GM19025 (cell line): ENCODE measurements at regions not wholly inside any gene's neighbourhood (a gene's known extent, or its start where the extent isn't known, plus 50 kb on each side); places are given as distances from the start of the nearest gene placed in this dataset.
A peak's percentile ranks its signal among the peaks of the same experiment; 100 is the strongest.

Experiments
- ATAC-seq: cut with Tn5 transposase; IDR thresholded peaks from one replicate; pipeline ENCODE4 v1.9.1; 2021; ENCODE audit warnings: mild to moderate bottlenecking, low read depth, moderate library complexity; ENCODE audit not compliant: unreplicated experiment

DNA sequence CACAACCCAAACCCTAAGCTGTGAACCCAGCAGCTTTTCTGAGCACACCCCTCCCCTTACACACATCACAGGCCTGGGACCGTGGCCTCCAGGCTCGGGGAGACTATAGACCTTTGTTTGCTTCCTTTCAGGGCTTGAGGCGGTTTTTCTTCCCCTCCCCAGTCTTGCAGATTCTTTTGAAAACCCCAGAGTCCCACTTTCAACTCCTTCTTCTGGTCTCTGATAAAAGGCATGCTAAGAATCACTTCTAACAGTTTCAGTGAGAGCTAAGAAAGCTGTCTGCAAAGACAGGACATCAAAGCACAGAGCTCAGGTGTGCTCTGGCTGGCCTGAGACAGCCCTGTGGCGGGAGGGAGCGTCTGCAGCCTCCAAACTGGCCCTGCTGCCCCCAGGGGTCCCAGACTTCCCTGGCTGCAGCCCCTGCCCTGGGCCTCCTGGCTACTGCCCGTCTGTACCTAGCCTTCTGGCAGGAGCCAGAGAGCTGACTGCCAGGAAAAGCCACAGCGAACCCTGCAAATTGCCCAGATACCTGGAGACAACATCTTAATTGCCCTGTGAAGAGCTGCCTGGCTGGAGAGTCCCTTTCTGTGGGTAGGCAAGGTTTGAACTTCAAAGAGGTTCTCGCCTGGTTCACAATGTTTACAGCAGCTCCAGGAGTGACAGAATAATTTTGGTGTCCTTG, 138.9 kb downstream of the GADD45G start:
- peak; percentile 41 for ATAC-seq

GRCh38 chr9:89744255-89744648, 139.4 kb downstream of the GADD45G start:
- no peak for ATAC-seq

DNA sequence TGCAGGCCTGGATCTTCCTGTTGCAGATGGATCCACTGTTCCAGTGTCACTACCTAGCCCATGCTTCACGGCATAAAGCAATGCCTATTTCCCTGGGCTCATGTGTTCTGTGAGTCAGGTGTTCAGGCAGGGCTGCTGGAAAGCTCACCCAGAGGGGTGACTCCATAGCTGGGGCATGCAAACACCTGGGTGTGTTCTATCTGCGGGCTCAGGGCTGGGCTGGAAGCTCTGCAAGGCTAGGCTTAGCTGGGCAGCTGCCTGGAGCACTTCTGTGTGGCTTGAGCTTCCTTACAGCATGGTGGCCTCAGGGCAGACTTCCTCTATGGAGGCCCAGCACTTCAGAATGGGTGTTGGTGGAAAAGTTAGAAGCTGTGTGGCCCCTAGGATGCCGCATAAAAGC, 139.9 kb downstream of the GADD45G start:
- no peak for ATAC-seq

DNA sequence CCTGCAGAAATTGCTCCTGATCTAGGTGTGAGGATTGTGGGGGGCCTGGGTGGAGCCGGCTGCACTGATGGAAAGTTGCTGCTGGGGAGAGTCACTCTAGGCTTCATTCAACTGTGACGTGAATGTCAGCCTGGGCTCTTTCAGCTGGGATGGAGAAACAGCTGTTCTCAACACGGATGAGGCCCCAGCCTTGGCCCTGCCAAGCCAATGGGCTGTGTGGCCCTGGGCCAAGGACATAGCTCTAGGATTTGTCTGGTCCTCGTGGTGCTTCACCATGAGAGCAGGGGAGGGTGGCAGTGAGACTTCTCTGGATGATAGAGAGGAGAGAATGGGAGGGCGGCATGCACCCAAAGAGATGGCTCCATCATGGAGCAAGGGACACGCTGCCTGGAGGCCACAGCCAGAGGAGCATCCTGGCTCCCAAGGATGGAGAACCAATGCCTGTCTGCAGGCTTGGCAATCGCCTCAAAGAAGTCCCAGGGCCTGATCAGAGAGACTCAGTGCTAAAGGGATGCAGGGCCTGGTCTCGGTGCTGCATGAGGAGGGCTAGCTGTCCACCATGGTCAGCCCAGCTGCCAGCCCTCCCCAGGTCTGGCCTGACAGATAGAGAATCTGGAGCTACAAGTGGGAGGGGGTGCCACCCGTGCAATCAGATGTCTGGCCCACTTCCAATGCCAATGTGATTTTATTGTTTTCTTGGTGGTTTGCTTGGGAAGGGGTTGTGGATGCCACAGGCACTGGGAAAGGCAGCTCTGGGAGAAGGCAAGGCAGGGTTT, 141.0 kb downstream of the GADD45G start:
- no peak for ATAC-seq

DNA sequence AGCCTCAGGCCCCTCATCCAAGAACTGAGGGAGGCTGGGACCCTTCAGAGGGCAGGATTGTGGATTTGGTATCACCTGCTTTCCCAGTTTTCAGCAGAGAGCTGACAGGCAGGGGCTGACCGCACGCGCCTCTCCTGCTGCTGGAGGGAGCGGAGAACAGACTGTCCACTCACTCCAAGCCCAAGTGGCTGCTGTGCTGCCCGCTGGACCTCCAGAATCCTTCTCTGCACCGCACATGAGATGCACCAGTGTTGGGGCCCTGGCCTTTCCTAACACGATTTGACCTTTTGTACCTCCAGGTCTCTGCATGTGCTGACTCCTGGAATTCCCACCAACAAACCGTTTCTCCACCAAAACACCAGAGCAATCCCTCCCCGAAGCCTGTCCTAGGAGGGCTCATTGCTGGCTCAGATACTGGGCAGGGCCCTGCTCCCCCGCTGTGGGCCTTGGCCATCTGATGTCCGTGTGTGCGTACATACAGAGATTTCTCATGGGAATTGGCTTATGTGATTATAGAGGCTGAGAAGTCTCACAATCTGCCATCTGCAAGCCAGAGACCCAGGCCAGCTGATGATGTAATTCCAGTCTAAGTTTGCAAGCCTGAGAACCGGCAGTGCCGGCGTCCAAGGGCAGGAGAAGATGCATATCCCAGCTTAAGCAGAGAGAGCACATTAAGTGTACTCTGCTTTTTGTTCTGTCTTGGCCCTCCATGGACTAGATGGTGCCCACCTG, 141.7 kb downstream of the GADD45G start:
- no peak for ATAC-seq

DNA sequence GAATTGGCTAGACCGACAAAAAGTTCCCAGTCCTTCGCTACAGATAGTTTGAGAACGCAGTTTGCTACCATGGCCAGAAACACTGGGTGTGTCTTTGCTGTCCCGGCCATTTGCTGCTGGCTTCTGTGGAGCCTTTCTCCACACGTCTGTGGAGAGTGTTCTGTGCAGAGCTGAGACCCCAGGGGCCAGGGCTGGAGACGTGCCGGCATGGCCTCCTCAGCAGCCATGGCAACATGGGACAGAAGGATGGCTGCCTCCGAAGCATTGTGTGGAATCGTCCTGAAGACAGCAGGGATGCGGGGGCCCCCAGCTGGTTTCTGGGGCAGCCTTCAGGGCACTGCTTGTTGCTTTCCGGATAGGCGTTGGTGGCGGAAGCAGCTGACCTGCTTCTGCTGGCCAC, 142.8 kb downstream of the GADD45G start:
- no peak for ATAC-seq

DNA sequence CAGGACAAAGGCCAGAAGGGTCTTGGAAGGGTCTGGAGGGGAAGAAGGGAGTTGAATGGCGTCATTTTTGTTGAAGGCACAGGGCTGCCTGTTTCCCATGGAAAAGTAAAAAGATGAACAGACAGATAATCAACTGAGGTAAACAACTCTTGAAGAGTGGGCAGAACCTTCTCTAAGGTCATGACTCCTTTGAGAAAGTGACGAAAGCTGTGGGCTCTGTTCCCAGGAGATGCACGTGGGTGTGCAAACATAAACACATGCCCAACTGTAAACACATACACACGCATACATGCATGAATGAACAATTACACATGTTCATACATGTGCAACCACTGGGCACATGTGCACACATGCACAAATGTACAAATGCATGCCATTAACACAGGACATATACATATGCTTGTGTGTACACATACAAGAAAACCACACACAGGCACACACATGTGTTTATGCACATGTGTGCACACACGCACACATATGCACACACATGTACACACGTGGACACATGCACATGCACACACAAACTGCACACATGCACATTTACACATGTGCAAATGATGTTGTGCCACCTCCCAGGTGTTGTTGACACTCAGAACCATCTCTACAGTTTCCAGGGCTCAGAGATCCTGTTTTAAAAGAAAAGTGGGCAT, 143.3 kb downstream of the GADD45G start:
- no peak for ATAC-seq

- ATAC-seq, result no peak
Observed at GRCh38 chr9:89748831-89749499, 144.2 kb downstream of the GADD45G start.

DNA sequence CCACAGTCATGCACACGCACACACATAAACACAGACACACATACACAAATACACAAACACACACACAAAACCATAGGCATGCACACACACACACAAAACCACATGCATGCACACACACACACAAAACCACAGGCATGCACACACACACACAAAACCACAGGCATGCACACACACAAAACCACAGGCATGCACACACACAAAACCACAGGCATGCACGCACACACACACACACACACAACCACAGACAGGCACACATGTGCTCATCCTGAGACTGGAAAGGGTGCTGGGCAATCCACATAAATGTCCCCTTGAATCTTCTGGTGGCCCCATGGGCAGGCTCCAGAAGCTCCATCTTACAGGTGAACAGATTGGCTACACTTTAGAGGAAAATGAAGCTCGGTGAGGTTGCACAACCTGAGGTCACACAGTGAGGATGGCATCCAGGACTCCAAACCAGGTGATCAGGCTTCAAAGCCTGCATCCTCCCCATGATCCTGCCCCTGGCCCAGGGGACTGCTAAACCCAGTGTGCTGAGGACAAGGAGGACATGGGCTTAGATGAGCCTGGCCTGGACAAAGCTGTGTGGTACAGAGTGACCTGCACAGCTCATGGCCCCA, 144.8 kb downstream of the GADD45G start:
- ATAC-seq, result no peak

- no peak for ATAC-seq
Observed at GRCh38 chr9:89750117-89750791, 145.4 kb downstream of the GADD45G start.

DNA sequence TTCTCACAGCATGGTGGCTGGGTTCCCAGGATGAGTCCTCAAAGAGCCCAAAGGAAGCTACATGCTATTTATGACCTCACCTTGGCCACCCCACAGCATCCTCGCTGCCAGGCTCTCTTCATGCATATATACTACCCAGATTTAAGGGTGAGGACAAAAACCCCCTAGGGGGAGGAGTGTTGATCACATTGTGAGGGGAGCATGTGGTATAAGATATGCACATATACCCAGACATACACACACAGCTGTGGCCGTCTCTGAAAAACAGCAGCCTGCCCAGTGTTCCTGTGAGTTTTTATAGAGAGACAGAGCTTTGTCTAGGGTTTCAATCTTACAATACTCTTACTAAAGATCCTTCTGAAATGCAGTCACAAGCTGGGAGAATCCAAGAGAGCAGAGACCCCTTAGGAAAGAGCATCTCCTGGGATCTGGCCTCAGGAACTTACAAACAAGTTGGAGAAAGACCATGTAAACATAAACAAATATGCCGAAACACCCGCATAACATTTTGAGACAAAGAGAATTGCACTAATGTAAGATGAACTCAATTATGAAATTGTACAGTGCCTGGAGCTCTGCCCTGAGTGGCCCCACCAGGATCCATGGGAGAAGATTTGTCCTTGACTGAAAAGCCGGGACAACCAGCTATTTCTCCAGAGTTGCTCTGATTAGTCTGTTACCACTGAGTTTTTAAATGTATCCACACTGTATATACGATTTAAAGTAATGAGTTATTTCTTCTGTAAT, 146.4 kb downstream of the GADD45G start:
- ATAC-seq, result no peak

GRCh38 chr9:89752154-89752553, 147.3 kb downstream of the GADD45G start:
- ATAC-seq, result no peak

DNA sequence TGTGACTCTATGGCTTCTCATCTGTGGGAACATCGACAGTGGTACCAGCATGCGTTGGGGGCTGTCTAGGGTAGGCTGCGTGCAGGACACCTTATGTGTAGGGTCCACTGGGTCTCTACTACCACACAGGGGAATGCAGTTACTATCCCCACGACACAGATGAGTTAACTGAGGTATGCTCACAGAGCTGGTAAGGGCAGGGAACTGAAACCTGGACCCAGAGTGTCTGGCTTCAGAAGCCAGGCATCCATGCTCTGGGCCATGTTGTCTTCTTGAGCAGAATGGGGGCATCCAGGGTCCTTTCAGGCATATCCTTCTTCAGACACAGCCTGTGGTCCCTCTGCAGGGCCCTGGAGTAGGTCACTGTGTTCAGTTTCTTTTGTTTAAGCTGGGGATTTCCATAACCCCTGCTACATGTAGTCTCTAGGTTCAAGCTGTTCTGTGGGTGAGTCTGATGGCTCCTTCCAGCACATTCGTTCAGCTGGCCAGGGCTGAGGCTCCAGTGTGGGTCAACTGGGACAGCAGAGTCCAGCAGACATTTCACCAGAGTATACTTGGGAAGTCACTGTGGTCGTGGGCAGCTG, 148.8 kb downstream of the GADD45G start:
- no peak for ATAC-seq

GRCh38 chr9:89754193-89754592, 149.4 kb downstream of the GADD45G start:
- ATAC-seq, result no peak

DNA sequence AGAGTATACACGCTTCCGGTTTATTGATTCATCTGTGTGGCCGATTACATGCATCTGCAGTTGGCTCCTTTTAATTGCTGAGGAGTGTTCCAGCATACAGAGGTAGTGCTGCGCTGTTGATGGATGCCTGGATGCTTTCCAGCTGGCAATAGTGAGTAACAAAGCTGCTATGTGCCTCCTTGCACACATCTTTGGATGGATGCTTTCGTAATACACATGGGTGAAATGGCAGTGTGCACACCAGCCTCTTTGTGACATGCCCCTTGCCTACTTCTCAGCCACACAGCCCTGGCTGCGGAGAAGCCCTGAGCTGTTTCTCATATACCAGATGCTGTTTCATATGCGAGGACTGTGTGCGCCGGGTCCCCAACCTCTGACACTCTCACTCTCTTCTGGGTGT, 151.0 kb downstream of the GADD45G start:
- ATAC-seq, result no peak

GRCh38 chr9:89756891-89757537, 152.2 kb downstream of the GADD45G start:
- no peak for ATAC-seq

DNA sequence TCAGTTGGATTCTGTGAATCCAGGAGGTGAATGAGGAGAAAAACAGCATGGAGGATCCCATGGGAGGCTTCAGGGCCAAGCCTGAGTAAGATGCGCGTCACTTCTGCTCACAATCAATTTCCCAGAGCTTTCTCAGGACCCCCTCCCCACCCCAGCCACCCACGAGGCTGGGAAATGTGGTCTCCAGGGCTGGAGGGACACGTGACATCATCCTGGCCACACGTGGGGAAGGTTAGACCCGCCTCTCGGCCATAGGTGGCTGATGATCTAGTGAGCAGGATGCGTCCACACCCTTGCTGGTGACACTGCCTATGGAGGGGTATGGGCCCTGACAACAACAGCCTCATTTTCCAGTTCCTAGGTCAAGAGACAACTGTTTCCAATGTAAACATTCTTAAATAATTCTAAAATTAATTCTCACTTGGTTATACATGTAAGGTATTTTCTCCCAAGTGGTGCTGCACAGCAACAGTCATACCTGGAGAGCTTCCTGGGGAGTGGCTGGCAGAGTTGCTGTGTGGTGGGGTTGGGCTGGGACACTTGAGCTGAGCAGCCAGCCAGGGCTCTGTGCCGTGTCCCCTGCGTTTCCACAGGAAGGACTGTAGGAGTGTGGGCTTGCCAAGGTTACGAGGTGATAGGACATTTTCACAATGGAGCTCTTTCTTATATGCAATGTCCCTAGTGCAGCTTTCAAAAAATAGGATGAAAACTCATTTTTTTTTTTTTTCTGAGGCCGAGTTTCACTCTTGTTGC, 153.1 kb downstream of the GADD45G start:
- no peak for ATAC-seq
